ENCODE measurements at regions not wholly inside any gene's neighbourhood (a gene's known extent, or its start where the extent isn't known, plus 50 kb on each side); places are given as distances from the start of the nearest gene placed in this dataset.

DNA sequence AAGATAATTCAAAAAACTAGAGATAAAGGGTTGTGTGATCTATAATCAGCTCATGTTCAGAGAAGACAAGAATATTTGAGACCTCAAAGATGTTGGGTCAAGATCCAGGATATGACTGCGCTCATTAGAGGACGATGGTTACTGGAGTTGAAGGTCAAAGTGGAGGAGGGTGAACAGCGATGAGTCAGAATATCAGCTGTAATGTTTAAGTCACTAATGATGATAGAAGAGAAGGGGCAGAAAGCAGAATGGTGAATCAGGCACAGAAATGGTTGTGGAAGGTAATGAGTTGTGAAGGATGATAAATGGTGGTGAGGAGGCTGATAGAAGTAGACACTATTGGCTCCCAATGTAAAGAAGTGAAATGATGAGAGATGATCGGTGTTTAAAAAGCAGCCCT is 540.3 kb downstream of the INHBA start:
- H2AFZ ChIP-seq (ENCODE audit: low read depth, low read length) = no peak overlapping the region

DNA sequence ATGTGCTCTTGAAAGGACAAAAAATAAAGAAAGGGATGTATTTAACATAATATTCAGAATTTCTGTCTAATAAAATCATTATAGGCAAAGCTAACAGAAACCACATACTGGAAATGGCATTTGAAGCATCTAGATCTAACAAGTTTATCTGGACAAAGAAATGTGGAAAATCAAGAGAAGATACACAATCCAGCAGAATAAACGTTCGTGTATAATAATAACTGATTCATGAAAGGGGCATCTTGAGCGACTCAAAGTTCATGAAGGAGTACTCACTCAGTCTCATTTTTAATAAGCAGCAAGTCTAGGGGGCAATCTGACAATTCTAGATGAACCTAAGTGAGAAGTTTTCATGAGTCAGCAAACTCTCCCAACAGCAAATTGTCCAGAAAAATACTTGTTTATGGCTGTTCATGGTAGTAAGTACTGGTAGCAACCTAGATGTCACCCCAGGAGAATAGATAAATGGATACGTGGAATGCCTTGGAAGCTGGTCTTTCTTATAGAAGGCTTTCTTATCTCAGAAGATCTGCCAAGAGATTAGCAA is 541.8 kb downstream of the INHBA start:
- no peak overlapping the region for H3K4me3 ChIP-seq (ENCODE audit: low read length)
- no peaks in the 10 kb centered on the region for H3K27me3 ChIP-seq (ENCODE audit: insufficient read depth, low read length)
- H3K36me3 ChIP-seq (ENCODE audit: insufficient read depth, low read length) = no peaks in the 10 kb centered on the region
- peaks cover 7% of the 10 kb centered on the region for H3K4me1 ChIP-seq (ENCODE audit: insufficient read depth, low read length)
- no peak overlapping the region for H2AFZ ChIP-seq (ENCODE audit: low read depth, low read length)
- peaks cover 2% of the 10 kb centered on the region for H3K9me3 ChIP-seq (ENCODE audit: low read length)

More for the DNA sequence above, 540.3 kb downstream of the INHBA start:
- Histone ChIP-seq H3K36me3 (ENCODE audit: insufficient read depth, low read length) (no peaks in the 10 kb centered on the region), H3K27me3 (ENCODE audit: insufficient read depth, low read length) (no peaks in the 10 kb centered on the region), H3K4me1 (ENCODE audit: insufficient read depth, low read length) (no peaks in the 10 kb centered on the region), H3K9me3 (ENCODE audit: low read length) (peaks cover 2% of the 10 kb centered on the region), H3K4me3 (ENCODE audit: low read length) (no peak overlapping the region)

GRCh38 chr7:41156268-41156667 is 546.6 kb downstream of the INHBA start:
- Histone ChIP-seq H3K9me3 (ENCODE audit: low read length) (peaks cover 2% of the 10 kb centered on the region), H3K4me1 (ENCODE audit: insufficient read depth, low read length) (peaks cover 13% of the 10 kb centered on the region), H3K27me3 (ENCODE audit: insufficient read depth, low read length) (no peaks in the 10 kb centered on the region), H3K36me3 (ENCODE audit: insufficient read depth, low read length) (no peaks in the 10 kb centered on the region), H2AFZ (ENCODE audit: low read depth, low read length) (no peak overlapping the region), H3K4me3 (ENCODE audit: low read length) (no peak overlapping the region)

DNA sequence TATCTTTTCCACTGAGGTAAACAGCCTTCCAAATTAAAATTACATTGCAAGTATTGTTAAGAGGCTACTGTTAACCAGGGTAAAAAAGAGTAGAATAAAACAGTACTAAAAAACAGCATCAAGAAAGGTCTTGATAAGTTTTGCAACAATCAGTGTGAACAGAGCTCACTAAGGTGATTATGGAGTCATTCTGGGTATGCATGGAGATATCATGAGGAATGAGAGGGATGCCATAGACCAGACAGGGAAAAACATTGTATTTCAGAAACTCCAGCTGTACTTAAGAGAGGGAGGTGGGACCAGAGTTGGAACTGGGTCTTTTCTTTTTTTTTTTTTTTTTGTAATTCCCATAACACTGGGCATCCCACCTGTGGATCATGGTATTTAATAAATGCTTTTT is 549.6 kb downstream of the INHBA start:
- Histone ChIP-seq H3K36me3 (ENCODE audit: insufficient read depth, low read length) (no peaks in the 10 kb centered on the region), H3K4me1 (ENCODE audit: insufficient read depth, low read length) (peaks cover 13% of the 10 kb centered on the region), H3K4me3 (ENCODE audit: low read length) (no peak overlapping the region), H3K9me3 (ENCODE audit: low read length) (no peaks in the 10 kb centered on the region), H2AFZ (ENCODE audit: low read depth, low read length) (no peak overlapping the region), H3K27me3 (ENCODE audit: insufficient read depth, low read length) (no peaks in the 10 kb centered on the region)

DNA sequence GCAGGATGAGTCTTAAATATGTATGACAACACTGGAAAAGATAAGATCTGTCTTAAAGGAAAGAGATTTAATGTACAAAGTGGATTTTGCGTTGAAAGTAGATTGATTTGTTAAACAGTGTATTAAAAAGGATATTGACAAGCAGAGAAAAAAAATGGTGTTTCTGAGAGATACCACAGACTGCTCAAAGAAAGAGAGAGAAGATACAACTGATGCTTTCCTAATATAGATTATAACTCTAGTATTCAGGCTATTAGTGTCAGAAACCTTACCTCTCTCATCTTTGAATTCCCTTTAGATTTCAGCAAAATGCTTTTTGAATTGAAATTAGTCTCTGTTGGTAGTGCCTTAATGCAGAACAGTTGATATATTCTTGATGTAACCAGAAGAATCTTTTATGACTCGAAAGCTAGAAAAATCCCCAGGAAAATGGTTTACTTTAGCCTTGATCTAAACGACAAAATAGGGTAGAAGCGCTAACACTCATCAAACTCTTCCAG is 550.7 kb downstream of the INHBA start:
- Histone ChIP-seq H2AFZ (ENCODE audit: low read depth, low read length) (no peak overlapping the region), H3K27me3 (ENCODE audit: insufficient read depth, low read length) (no peaks in the 10 kb centered on the region), H3K4me3 (ENCODE audit: low read length) (no peak overlapping the region), H3K36me3 (ENCODE audit: insufficient read depth, low read length) (no peaks in the 10 kb centered on the region), H3K9me3 (ENCODE audit: low read length) (no peaks in the 10 kb centered on the region), H3K4me1 (ENCODE audit: insufficient read depth, low read length) (peaks cover 13% of the 10 kb centered on the region)

GRCh38 chr7:41149576-41149975 is 553.3 kb downstream of the INHBA start:
- H3K4me1 ChIP-seq (ENCODE audit: insufficient read depth, low read length) = no peaks in the 10 kb centered on the region
- H3K4me3 ChIP-seq (ENCODE audit: low read length) = no peak overlapping the region
- no peaks in the 10 kb centered on the region for H3K36me3 ChIP-seq (ENCODE audit: insufficient read depth, low read length)
- H3K9me3 ChIP-seq (ENCODE audit: low read length) = no peaks in the 10 kb centered on the region
- H3K27me3 ChIP-seq (ENCODE audit: insufficient read depth, low read length) = no peaks in the 10 kb centered on the region
- H2AFZ ChIP-seq (ENCODE audit: low read depth, low read length) = no peak overlapping the region

- Histone ChIP-seq H3K27me3 (ENCODE audit: insufficient read depth, low read length) (no peaks in the 10 kb centered on the region), H3K4me1 (ENCODE audit: insufficient read depth, low read length) (no peaks in the 10 kb centered on the region), H3K9me3 (ENCODE audit: low read length) (no peaks in the 10 kb centered on the region), H3K36me3 (ENCODE audit: insufficient read depth, low read length) (no peaks in the 10 kb centered on the region), H2AFZ (ENCODE audit: low read depth, low read length) (no peak overlapping the region), H3K4me3 (ENCODE audit: low read length) (no peak overlapping the region)
These were observed 554.4 kb downstream of the INHBA start for GRCh38 chr7:41148521-41148951.

DNA sequence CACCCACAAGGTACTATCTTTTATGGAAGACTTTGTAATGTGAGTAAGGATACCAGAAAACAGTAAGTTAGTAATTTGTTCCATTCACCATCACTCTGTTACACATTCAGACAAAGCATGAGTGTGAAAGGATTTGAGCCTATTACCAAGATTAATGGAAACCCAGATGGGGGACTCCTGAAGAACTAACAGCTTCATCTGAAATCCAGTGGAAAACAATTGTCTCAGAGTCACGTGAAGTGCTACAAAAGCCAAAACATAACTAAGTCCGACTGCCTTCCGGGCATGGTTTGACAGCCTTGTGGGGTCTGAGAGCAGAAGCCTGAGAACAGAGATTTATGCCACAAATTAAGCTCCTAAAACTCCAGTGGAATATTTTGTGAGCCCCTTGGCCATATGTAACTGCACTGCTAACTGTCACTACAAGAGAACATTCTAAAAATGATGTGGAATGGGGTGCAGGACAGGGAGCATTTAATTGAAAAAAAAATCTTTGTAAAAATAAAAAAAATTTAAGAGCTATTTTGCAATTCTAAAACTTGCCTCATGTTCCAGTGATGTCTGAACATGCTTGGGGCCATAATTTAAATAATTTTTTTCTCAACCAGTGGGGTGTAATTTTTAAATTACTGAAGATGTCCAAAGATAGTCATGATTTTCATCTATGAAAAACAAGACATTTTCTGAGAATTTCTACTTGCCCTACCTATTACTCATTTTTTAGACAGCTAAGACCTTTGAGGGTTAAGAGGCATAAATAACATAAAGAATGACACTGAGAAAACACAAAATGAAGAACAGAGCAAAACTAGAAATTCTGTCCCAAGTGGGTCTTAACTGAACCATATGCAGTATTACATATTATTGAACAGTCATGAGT is 555.0 kb downstream of the INHBA start:
- no peak overlapping the region for H2AFZ ChIP-seq (ENCODE audit: low read depth, low read length)
- H3K9me3 ChIP-seq (ENCODE audit: low read length) = no peaks in the 10 kb centered on the region
- H3K4me1 ChIP-seq (ENCODE audit: insufficient read depth, low read length) = no peaks in the 10 kb centered on the region
- no peak overlapping the region for H3K4me3 ChIP-seq (ENCODE audit: low read length)
- H3K27me3 ChIP-seq (ENCODE audit: insufficient read depth, low read length) = no peaks in the 10 kb centered on the region
- no peaks in the 10 kb centered on the region for H3K36me3 ChIP-seq (ENCODE audit: insufficient read depth, low read length)

- Histone ChIP-seq H2AFZ (ENCODE audit: low read depth, low read length) (no peak overlapping the region), H3K4me1 (ENCODE audit: insufficient read depth, low read length) (no peaks in the 10 kb centered on the region), H3K4me3 (ENCODE audit: low read length) (no peak overlapping the region), H3K9me3 (ENCODE audit: low read length) (no peaks in the 10 kb centered on the region), H3K27me3 (ENCODE audit: insufficient read depth, low read length) (no peaks in the 10 kb centered on the region), H3K36me3 (ENCODE audit: insufficient read depth, low read length) (no peaks in the 10 kb centered on the region)
These were observed 556.5 kb downstream of the INHBA start for GRCh38 chr7:41146429-41146828.

DNA sequence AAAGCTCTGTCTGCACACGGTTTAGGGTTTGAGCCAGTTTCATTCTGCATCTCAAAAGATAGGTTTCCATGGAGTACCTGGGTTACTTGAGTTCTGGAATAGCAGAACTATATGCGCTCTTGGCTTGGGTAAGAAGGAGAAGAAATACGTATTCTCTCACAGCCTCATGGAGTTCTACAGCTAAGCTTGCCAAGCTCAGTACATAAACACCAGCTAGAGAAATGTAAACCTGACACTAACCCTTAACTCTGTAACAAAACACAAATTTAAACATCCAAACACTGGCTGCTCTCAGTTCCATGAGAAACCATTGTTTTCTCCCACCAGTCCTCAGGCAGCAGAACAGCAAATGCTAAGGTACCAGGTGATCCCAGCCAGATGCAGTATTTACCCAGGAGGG is 557.2 kb downstream of the INHBA start:
- Histone ChIP-seq H3K36me3 (ENCODE audit: insufficient read depth, low read length) (no peaks in the 10 kb centered on the region), H3K4me1 (ENCODE audit: insufficient read depth, low read length) (no peaks in the 10 kb centered on the region), H2AFZ (ENCODE audit: low read depth, low read length) (no peak overlapping the region), H3K4me3 (ENCODE audit: low read length) (no peak overlapping the region), H3K27me3 (ENCODE audit: insufficient read depth, low read length) (no peaks in the 10 kb centered on the region), H3K9me3 (ENCODE audit: low read length) (no peaks in the 10 kb centered on the region)

- H2AFZ ChIP-seq (ENCODE audit: low read depth, low read length) = no peak overlapping the region
- H3K36me3 ChIP-seq (ENCODE audit: insufficient read depth, low read length) = no peaks in the 10 kb centered on the region
- H3K4me1 ChIP-seq (ENCODE audit: insufficient read depth, low read length) = peaks cover 2% of the 10 kb centered on the region
- H3K27me3 ChIP-seq (ENCODE audit: insufficient read depth, low read length) = no peaks in the 10 kb centered on the region
- H3K9me3 ChIP-seq (ENCODE audit: low read length) = no peaks in the 10 kb centered on the region
- no peak overlapping the region for H3K4me3 ChIP-seq (ENCODE audit: low read length)
These were observed 559.9 kb downstream of the INHBA start for GRCh38 chr7:41142904-41143473.

DNA sequence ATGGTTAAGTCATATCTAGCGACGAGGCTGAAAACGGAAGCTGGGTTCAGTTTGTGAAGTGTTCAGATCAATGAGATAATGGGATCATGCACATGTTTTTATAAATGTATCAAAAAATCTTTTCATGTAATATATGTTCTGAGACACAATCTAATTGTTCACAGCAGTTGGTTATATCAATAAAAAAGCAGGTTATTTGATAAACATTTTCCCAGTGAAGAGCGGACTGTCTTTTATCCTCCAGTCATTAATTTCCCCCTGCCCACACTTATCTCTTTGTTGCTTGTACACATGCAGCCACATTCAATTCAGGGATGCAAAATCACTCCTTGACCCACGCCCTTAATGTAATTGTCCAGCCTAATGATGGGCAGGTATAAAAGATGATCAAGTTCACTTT is 563.1 kb downstream of the INHBA start:
- H3K4me3 ChIP-seq (ENCODE audit: low read length) = no peak overlapping the region
- H3K9me3 ChIP-seq (ENCODE audit: low read length) = peaks cover 13% of the 10 kb centered on the region
- no peaks in the 10 kb centered on the region for H3K27me3 ChIP-seq (ENCODE audit: insufficient read depth, low read length)
- H3K4me1 ChIP-seq (ENCODE audit: insufficient read depth, low read length) = peaks cover 2% of the 10 kb centered on the region
- H2AFZ ChIP-seq (ENCODE audit: low read depth, low read length) = no peak overlapping the region
- H3K36me3 ChIP-seq (ENCODE audit: insufficient read depth, low read length) = no peaks in the 10 kb centered on the region

GRCh38 chr7:41136551-41136950 is 566.3 kb downstream of the INHBA start:
- Histone ChIP-seq H3K4me3 (ENCODE audit: low read length) (no peak overlapping the region), H3K36me3 (ENCODE audit: insufficient read depth, low read length) (no peaks in the 10 kb centered on the region), H3K27me3 (ENCODE audit: insufficient read depth, low read length) (no peaks in the 10 kb centered on the region), H2AFZ (ENCODE audit: low read depth, low read length) (no peak overlapping the region), H3K4me1 (ENCODE audit: insufficient read depth, low read length) (peaks cover 29% of the 10 kb centered on the region), H3K9me3 (ENCODE audit: low read length) (peaks cover 13% of the 10 kb centered on the region)

Data from neuron (in vitro differentiated cells).